GM18873 (cell line): ENCODE measurements at regions not wholly inside any gene's neighbourhood (a gene's known extent, or its start where the extent isn't known, plus 50 kb on each side); places are given as distances from the start of the nearest gene placed in this dataset.

ENCODE experiments used
- ATAC-seq: cut with Tn5 transposase; IDR thresholded peaks from one replicate; pipeline ENCODE4 v1.9.1; 2021; ENCODE audit warnings: mild to moderate bottlenecking, moderate library complexity, moderate number of reproducible peaks; ENCODE audit not compliant: unreplicated experiment, low FRiP score

GRCh38 chr9:23555851-23556250, 270.2 kb downstream of the ELAVL2 start:
- ATAC-seq: no peak

DNA sequence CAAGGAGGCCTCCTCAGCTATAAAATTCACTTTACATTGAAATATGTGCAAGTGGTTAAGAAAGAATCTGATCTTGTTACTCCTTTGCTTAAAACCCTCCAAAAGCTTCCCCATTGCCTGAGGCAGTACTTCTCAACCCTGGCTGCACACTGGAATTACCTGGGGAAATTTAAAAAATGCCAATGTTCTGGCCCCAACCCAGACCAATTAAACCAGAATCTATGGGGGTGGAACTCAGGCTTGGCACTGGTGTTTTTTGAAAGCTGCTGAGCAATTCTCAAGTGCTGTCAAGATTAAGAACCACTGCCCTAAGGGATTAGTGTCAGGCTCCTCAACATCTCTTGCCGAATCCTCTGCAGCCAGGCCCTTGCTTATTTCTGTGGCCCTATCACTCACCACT, 269.6 kb downstream of the ELAVL2 start:
- ATAC-seq: no peak

DNA sequence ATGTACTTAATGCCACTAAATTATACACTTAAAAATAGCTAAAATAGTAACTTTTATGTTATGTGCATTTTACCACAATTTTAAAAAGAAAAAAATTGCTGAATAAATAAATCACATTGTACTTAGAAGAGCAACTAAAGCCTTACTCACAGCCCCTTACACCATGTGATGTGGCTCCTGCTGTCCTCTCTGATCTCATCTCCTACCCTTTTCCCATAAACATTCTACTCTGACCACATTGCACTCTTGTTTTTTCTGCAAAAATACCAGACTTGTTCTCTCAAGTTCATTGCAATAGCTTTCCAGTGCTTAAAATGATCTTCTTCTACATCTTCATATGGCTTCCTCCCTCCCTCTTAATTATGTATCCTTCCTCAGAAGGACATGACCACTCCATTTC, 268.4 kb downstream of the ELAVL2 start:
- ATAC-seq: no peak

- ATAC-seq: no peak
Observed at GRCh38 chr9:23559522-23559921, 266.5 kb downstream of the ELAVL2 start.

- no peak for ATAC-seq
Observed at GRCh38 chr9:23563517-23563916, 262.5 kb downstream of the ELAVL2 start.

GRCh38 chr9:23567516-23568165, 258.4 kb downstream of the ELAVL2 start:
- ATAC-seq: no peak

DNA sequence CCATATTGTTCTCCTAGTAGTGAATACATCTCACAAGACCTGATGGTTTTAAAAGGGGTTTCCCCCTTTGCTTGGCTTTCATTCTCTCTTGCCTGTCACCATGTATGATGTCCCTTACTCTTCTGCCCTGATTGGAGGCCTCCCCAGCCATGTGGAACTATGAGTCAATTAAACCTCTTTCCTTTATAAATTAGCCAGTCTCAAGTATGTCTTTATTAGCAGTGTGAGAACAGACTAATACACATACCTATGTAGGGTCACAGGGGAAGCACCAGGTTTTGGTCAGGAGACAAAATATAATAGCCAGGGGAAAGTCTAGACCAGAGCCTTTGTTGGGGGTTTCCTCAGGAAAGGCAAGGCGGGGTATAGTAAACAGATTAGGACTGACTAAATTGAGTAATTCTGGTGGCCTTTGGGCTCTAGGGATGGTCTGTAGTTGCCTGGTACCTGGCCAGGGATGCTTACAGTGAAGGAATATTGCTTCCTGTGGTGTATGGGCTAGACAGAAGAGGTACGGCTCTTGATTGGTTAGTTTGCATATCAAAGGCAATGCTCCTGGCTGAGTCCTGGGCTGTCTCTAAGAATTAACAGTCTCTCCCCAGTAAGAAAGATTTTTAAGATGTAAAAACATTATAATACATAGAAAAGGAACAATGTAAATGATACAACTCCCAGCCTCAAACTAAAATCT, 254.5 kb downstream of the ELAVL2 start:
- ATAC-seq: no peak

- ATAC-seq: no peak
Observed at GRCh38 chr9:23573800-23574199, 252.2 kb downstream of the ELAVL2 start.

DNA sequence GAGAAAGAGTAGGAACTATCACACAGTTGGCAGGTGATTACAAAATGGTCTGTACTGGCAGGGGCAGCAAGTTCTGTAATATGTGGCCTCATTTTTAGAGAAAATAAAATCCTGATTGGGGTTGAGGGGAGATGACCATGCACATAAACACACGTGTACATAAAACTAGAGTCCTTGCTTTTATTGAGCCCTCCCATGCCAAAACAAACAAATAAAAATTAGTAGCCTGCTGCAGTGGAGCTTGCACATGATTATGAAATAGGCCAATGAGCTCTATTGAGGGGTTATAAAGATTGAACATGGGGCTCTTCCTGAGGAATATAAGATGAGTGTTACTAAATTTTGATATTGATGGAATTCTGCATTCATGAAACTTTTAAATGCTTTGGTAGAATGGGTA, 248.4 kb downstream of the ELAVL2 start:
- ATAC-seq: no peak

- ATAC-seq: no peak
Observed at GRCh38 chr9:23581931-23582330, 244.1 kb downstream of the ELAVL2 start.

GRCh38 chr9:23582836-23583235, 243.2 kb downstream of the ELAVL2 start:
- ATAC-seq: no peak

DNA sequence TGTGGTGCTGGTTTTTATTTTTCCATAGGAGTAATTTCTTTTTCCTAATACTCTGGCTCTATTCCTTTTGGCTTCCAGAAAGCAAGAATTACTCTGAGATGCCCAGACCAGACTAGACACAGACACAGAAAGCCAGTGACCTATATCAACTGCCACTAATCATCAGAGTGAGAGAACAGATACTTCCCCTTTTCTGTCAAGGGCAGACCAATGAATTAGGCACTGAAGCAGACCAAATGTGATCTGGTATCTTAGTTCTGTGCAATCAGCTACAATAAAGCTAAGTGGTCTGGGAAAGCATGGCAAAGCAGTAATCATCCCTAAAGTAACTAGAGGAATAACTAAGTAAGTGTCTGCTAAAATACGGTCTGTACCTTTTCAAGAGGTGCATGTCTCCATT, 239.1 kb downstream of the ELAVL2 start:
- no peak for ATAC-seq

GRCh38 chr9:23587433-23587832, 238.6 kb downstream of the ELAVL2 start:
- ATAC-seq: no peak

GRCh38 chr9:23587903-23588302, 238.1 kb downstream of the ELAVL2 start:
- no peak for ATAC-seq

- ATAC-seq: no peak
Observed at GRCh38 chr9:23590276-23591000, 235.6 kb downstream of the ELAVL2 start.

GRCh38 chr9:23594421-23594820, 231.6 kb downstream of the ELAVL2 start:
- ATAC-seq: no peak

DNA sequence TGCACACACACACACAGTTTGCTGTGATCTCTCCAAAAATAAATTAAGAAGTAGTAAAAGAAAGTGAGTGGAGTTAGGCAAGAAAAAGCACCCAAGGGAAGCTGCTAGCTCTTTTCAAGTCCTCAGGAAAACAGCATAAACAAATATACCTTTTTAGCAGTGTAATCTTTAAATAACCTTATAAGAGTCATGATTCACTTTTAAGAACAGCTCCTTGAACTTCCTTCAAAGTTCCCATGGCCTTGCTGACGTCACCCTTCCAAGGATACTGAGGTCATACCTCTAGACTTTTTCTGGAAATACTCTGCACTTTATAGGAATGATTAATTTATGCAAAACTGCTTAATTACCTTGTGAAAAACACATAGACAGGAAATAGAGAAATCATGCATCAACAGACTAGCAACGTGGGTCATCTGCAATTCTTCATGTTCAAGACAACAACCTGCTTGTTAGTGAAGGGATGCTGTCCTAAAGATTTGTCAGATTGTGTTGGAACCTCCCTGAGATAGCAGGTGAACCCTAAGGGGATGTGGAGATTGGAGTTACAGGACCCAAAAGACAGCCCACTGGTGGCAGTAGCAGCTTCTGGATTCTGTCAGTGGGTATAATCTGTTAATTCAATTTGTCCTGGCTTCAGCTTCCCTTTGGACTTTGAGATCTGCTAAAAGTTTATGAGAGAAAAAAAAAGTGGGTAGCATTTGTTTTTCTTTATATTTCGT, 229.0 kb downstream of the ELAVL2 start:
- ATAC-seq: no peak

- ATAC-seq: no peak
Observed at GRCh38 chr9:23598994-23599393, 227.0 kb downstream of the ELAVL2 start.

GRCh38 chr9:23603311-23603710, 222.7 kb downstream of the ELAVL2 start:
- no peak for ATAC-seq

DNA sequence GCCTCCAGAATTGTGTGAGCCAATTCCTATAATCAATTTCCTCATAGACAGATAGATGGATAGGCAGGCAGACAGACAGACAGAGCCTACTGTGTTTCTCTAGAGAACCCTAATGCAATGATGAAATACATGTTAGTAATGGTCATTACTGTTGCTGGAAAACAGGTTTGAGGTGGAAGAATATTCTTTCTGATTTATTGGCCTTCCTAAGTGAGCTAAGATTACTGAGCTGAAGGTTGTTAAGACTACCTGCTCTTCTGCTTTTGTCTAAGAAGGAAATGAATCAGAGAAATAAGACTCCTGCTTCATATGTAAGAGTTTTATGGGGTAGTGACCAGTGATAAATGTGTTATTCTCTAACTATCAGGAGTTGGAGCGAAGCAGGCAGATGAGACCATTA, 219.9 kb downstream of the ELAVL2 start:
- ATAC-seq: no peak

DNA sequence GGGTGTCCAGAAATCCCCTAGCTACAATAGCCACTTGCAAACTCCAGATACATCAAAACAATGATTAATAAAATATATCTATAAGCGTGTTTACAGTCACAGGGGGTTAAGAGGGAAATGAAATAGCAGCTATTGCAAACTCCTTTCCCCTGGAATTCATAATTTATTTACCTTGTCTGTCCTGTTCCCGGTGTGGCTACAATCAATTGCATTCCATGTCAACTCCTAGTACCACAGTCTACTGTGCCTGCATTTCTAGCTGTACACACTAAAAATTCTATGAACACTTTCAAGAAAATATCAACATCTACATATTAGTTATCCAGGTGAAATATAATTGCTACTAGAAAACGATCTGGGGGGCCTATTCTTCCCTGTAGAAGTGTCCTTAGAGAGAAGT, 217.6 kb downstream of the ELAVL2 start:
- no peak for ATAC-seq
